ENCODE measurements at regions not wholly inside any gene's neighbourhood (a gene's known extent, or its start where the extent isn't known, plus 50 kb on each side); places are given as distances from the start of the nearest gene placed in this dataset.
"Not testable (repeated sequence)": the region's sequence is repeated elsewhere in the genome, so short reads cannot be mapped to it uniquely, and the experiment has no call there.

- no peak for DNase-seq (ENCODE audit: low read depth in 2 of 2)
These were observed 52.5 kb downstream of the RHOB start for GRCh38 chr2:20499387-20499786.

- DNase-seq (ENCODE audit: low read depth in 2 of 2) = peak in 1 of 2 donors; percentile 82
These were observed 55.1 kb downstream of the RHOB start for GRCh38 chr2:20501974-20502373.

- not testable (repeated sequence) for DNase-seq (ENCODE audit: low read depth in 2 of 2)
These were observed 55.6 kb downstream of the RHOB start for GRCh38 chr2:20502496-20502895.

GRCh38 chr2:20504174-20504573, 57.3 kb downstream of the RHOB start:
- DNase-seq (ENCODE audit: low read depth in 2 of 2) = no peak

GRCh38 chr2:20506201-20506685, 59.4 kb downstream of the RHOB start:
- peak; percentile 23 to 53 for DNase-seq (ENCODE audit: low read depth in 2 of 2)

- DNase-seq (ENCODE audit: low read depth in 2 of 2) = peak; percentile 35 to 44
These were observed 60.4 kb downstream of the RHOB start for GRCh38 chr2:20507166-20507692.

- DNase-seq (ENCODE audit: low read depth in 2 of 2) = no peak
These were observed 60.8 kb downstream of the RHOB start for GRCh38 chr2:20507711-20508110.

GRCh38 chr2:20509301-20509769, 62.5 kb downstream of the RHOB start:
- no peak for DNase-seq (ENCODE audit: low read depth in 2 of 2)

GRCh38 chr2:20509770-20510490, 63.1 kb downstream of the RHOB start:
- no peak for DNase-seq (ENCODE audit: low read depth in 2 of 2)

- DNase-seq (ENCODE audit: low read depth in 2 of 2) = no peak
These were observed 64.3 kb downstream of the RHOB start for GRCh38 chr2:20511130-20511529.

- DNase-seq (ENCODE audit: low read depth in 2 of 2) = no peak
These were observed 65.3 kb downstream of the RHOB start for GRCh38 chr2:20512061-20512605.

GRCh38 chr2:20513946-20514345, 67.1 kb downstream of the RHOB start:
- no peak for DNase-seq (ENCODE audit: low read depth in 2 of 2)

- peak; percentile 95 to 98 for DNase-seq (ENCODE audit: low read depth in 2 of 2)
These were observed 67.9 kb downstream of the RHOB start for GRCh38 chr2:20514596-20515269.

GRCh38 chr2:20515290-20516220, 68.7 kb downstream of the RHOB start:
- DNase-seq (ENCODE audit: low read depth in 2 of 2) = no peak

GRCh38 chr2:20516291-20516645, 69.4 kb downstream of the RHOB start:
- no peak for DNase-seq (ENCODE audit: low read depth in 2 of 2)

- DNase-seq (ENCODE audit: low read depth in 2 of 2) = peak in 1 of 2 donors; percentile 29
These were observed 69.9 kb downstream of the RHOB start for GRCh38 chr2:20516646-20517341.

- DNase-seq (ENCODE audit: low read depth in 2 of 2) = no peak
These were observed 72.4 kb downstream of the RHOB start for GRCh38 chr2:20519309-20519708.

GRCh38 chr2:20520128-20520527, 73.3 kb downstream of the RHOB start:
- no peak for DNase-seq (ENCODE audit: low read depth in 2 of 2)

- DNase-seq (ENCODE audit: low read depth in 2 of 2) = no peak
These were observed 74.3 kb downstream of the RHOB start for GRCh38 chr2:20521193-20521592.

- DNase-seq (ENCODE audit: low read depth in 2 of 2) = no peak
These were observed 74.9 kb downstream of the RHOB start for GRCh38 chr2:20521682-20522189.
